NCI-H2081 treated with DMSO at 0.1 percent for 48 hours (cell line): ENCODE measurements at regions not wholly inside any gene's neighbourhood (a gene's known extent, or its start where the extent isn't known, plus 50 kb on each side); places are given as distances from the start of the nearest gene placed in this dataset.
"Not testable (repeated sequence)": the region's sequence is repeated elsewhere in the genome, so short reads cannot be mapped to it uniquely, and the experiment has no call there.

Source experiments
- DNase-seq: peaks from one replicate; lab custom pipeline; 2025; lab: John Stamatoyannopoulos, UW

- no peak for DNase-seq
These were observed 51.7 kb downstream of the UBE2NL start for GRCh38 chrX:143935601-143936000.

GRCh38 chrX:143940119-143940518, 56.2 kb downstream of the UBE2NL start:
- DNase-seq: no peak

- no peak for DNase-seq
These were observed 61.3 kb downstream of the UBE2NL start for GRCh38 chrX:143945171-143945570.

DNA sequence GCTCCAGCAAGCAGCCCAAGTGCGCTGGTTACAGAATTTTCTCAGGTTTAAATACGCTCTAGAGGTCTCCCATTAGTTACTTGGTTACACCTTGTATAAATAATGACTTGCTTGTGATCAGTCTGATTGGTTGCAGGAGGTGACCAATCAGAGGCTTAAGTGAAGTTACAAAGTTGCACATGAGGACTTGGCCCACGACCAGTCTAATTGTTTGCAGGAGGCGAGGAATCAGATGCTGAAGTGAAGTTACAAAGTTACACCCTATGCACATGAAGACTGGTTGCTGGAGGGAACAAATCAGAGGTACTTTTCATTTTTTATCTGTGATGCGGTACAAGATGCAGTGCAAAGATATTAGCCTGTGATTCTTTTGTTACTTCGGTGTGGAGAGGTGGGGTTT, 80.7 kb downstream of the UBE2NL start:
- DNase-seq: no peak

DNA sequence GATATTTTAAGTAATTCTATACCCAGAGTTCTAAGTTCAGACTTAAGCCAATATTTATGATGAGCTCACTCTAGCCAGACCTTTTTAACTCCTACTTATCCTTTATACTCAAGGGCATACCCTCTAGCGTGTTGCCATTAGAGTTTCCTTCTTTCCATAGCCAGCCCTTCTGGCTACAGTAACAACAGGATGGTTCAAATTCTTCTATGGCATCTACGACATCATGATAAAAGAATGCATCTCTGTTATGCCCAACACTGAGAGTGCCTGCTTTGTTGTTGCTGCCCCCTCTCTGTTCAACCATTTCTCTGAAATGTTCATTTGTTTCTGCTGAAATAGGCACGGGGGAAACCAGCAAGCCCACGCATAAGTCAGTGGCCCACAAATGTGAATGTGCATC, 104.5 kb downstream of the UBE2NL start:
- DNase-seq: no peak

GRCh38 chrX:143994206-143994605, 110.3 kb downstream of the UBE2NL start:
- DNase-seq: no peak

DNA sequence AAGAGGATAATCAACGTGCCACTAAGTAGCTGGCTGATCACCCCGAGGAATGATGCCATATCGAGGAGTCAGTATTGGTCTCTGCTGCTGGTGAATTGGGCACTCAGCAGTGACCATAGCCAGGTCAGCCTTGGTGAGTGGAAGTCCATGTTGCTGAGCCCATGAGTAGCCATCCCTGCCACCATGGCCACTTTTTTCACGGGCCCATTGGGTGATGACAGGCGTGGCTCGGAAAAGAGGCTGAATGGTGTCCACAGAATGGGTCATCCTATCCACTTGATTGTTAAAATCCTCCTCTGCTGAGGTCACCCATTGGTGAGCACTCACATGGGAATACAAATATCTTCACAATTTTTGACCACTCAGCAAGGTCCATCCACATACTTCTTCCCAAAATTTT, 114.4 kb downstream of the UBE2NL start:
- no peak for DNase-seq

- DNase-seq: no peak
These were observed 122.9 kb downstream of the UBE2NL start for GRCh38 chrX:144006811-144007210.

- DNase-seq: no peak
These were observed 156.9 kb downstream of the UBE2NL start for GRCh38 chrX:144040793-144041192.

DNA sequence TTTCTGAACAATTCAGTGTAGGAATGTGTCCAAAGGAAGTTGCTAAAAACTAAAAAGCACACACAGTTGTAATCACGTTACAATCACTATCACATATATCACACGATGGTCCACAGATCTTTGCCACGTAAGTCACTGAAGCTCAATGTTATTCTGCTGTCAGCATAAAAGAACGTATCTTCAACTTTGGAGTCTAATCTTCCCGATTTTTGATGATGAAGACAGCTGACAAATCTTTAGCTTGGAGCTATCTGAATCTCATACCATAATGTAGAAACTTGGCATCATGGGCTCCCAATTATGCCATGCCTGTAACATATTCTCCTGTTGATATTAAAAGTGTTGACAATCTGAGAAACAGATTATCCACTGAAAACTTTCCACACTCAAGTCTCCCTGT, 158.4 kb downstream of the UBE2NL start:
- no peak for DNase-seq

DNA sequence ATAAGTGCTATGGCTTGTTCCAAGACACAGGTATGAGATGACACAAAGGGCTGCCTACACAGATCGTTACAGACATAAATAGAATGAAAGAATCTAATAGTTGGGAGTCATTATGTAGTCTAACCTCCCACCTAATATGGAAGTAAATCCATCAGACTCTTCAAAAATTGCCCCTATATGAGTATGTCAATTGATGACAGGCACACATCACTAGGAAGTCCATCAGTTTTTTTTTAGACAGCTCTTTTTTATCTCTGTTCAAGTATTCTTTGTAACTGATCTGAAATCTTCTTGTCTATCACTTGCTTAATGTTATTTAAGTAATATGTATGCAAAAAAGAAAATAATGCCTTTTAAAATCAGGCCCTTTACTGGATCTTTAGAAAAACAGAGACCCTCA, 191.6 kb downstream of the UBE2NL start:
- no peak for DNase-seq

- DNase-seq: not testable (repeated sequence)
These were observed 198.4 kb downstream of the UBE2NL start for GRCh38 chrX:144082237-144082636.

DNA sequence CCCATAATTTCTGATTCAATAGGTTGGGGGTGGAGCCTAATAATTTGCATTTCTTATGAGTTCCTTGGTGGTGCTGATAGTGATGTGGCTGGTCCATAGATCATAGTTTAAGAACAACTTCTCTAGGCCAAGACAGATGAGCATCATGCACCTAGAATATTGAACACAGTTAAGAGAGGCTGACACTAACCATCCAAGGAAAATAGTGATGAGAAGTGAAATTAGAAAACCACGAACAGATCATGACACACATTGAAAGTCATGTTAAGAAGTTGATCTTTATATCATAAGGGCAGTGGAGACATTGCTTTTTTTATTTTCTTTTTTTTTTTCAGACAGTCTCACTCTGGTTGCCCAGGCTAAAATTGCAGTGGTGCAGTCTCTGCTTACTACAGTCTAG, 205.8 kb downstream of the UBE2NL start:
- not testable (repeated sequence) for DNase-seq

GRCh38 chrX:144092116-144092515, 208.2 kb downstream of the UBE2NL start:
- not testable (repeated sequence) for DNase-seq

GRCh38 chrX:144119490-144119889, 235.6 kb downstream of the UBE2NL start:
- not testable (repeated sequence) for DNase-seq

DNA sequence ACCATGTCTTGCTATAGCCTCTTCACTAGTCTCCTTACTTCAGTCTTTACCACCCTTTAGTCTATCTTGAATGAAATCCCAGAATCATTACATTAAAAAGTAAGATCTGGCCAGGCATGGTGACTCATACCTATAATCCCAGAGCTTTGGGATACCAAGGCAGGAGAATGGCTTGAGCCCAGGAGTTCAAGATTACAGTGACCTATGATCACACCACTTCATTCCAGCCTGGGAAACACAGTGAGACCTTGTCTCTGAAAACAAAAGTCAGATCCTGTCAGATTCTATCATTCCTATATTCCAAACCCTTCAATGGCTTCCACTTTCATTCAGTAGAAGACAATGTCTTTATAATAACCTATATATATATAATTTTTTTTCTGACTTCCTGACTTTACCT, 237.7 kb downstream of the UBE2NL start:
- DNase-seq: not testable (repeated sequence)

DNA sequence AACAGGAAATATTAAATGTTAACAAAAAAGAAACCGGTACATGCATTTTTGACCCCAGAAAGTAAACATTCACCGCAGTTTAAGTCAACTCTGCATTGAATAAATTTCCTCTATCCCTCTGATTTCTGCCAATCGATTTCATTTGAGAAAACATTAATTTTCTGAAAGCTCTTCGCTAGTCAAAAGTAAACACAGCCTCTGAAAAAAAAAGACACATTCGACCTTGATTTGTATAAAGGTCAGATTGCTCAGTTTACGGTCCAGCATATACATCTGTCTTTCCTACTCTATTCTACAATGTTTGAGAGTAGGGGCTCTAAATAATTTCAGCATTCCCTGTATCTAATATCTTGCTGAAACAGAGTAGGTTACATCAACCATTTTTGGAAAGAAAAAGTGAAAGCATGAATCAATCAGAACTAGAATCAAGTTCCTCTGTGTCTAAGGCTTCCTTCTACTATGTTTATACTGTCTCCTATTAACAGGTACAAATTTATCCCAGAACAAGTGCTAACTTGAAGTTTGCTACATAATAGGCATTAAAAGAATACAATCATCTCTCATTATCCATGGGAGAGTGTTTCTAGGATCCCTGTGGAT, 243.8 kb downstream of the UBE2NL start:
- not testable (repeated sequence) for DNase-seq

GRCh38 chrX:144129511-144129910, 245.6 kb downstream of the UBE2NL start:
- not testable (repeated sequence) for DNase-seq

- DNase-seq: not testable (repeated sequence)
These were observed 246.6 kb downstream of the UBE2NL start for GRCh38 chrX:144130507-144130906.

- DNase-seq: not testable (repeated sequence)
These were observed 247.2 kb downstream of the UBE2NL start for GRCh38 chrX:144131080-144131479.

GRCh38 chrX:144134448-144135119, 250.7 kb downstream of the UBE2NL start:
- not testable (repeated sequence) for DNase-seq

DNA sequence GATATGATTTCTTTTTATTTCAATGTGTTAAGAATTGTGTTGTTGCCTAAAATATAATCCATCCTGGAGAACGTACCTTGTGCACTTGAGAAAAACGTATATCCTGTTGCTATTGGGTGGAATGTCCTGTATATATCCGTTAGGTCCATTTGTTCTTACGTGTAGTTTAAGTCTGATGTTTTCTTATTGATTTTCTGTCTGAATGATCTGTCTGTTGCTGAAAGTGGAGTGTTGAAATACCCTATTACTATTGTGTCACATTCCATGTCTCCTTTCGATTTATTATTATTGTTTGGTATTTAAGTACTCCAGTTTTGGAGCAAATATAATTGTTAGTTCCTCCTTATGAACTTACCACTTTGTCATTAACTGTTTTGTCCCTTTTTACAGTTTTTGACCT, 270.6 kb downstream of the UBE2NL start:
- DNase-seq: not testable (repeated sequence)

- DNase-seq: not testable (repeated sequence)
These were observed 301.3 kb downstream of the UBE2NL start for GRCh38 chrX:144185197-144185596.

GRCh38 chrX:144188489-144188888, 304.6 kb downstream of the UBE2NL start:
- not testable (repeated sequence) for DNase-seq
